Liver (tissue), 8 donors: ENCODE measurements at regions not wholly inside any gene's neighbourhood (a gene's known extent, or its start where the extent isn't known, plus 50 kb on each side); places are given as distances from the start of the nearest gene placed in this dataset.

Source experiments
- DNase-seq: peaks from one replicate; pipeline ENCODE4 v3.0.0-alpha.2; 2017; ENCODE audit warnings: low spot score
- H3K27ac ChIP-seq, 2 donors: one replicate each; pipeline ENCODE4 v1.7.0; 2013; ENCODE audit warnings: inconsistent platforms in 2 of 2, low read length in 2 of 2, control low read depth in 1 of 2, low read depth in 1 of 2, mild to moderate bottlenecking in 1 of 2
- H3K27me3 ChIP-seq, 4 donors: one replicate each; pipeline versions ENCODE4 v1.6.1 to v1.7.0; 2013; ENCODE audit warnings: low read length in 3 of 4, inconsistent platforms in 1 of 4, mild to moderate bottlenecking in 1 of 4, moderate library complexity in 1 of 4; ENCODE audit not compliant: control insufficient read depth in 4 of 4, insufficient read depth in 4 of 4
- H3K36me3 ChIP-seq, 4 donors: one replicate each; pipeline versions ENCODE4 v1.6.1 to v1.7.0; 2013; ENCODE audit warnings: low read length in 3 of 4, mild to moderate bottlenecking in 3 of 4, low read depth in 1 of 4, moderate library complexity in 1 of 4; ENCODE audit not compliant: control insufficient read depth in 4 of 4, insufficient read depth in 3 of 4
- H3K4me1 ChIP-seq, 4 donors: one replicate each; pipeline versions ENCODE4 v1.6.1 to v1.7.0; 2013; ENCODE audit warnings: low read length in 3 of 4, mild to moderate bottlenecking in 3 of 4, moderate library complexity in 1 of 4; ENCODE audit not compliant: control insufficient read depth in 4 of 4, insufficient read depth in 4 of 4
- H3K4me3 ChIP-seq, 3 donors: one replicate each; pipeline versions ENCODE4 v1.6.1 to v1.7.0; 2013; ENCODE audit warnings: low read length in 3 of 3, control low read depth in 1 of 3, low read depth in 1 of 3, mild to moderate bottlenecking in 1 of 3
- H3K9ac ChIP-seq, 2 donors: one replicate each; pipeline ENCODE4 v1.7.0; 2013; ENCODE audit warnings: low read length in 2 of 2, mild to moderate bottlenecking in 2 of 2, moderate library complexity in 2 of 2, control low read depth in 1 of 2, low read depth in 1 of 2
- H3K9me3 ChIP-seq, 4 donors: one replicate each; pipeline versions ENCODE4 v1.6.1 to v1.7.0; 2013; ENCODE audit warnings: low read length in 3 of 4; ENCODE audit not compliant: control insufficient read depth in 4 of 4
- ATF3 ChIP-seq: IDR thresholded peaks from 2 replicates; pipeline ENCODE4 v1.6.1; 2016; ENCODE audit warnings: antibody characterized with exemption
- CTCF ChIP-seq: fragments of 150-350 bp; IDR thresholded peaks from 2 replicates; pipeline ENCODE4 v1.5.1; 2017; ENCODE audit warnings: improper control_type of control experiment, low read depth, low read length; ENCODE audit not compliant: missing input control
- EGR1 ChIP-seq, 2 donors: IDR thresholded peaks; 2 replicates each; pipeline ENCODE4 v1.6.1; 2016 to 2018; ENCODE audit warnings: antibody characterized with exemption in 2 of 2, low read depth in 2 of 2
- GABPA ChIP-seq, 2 donors: IDR thresholded peaks in 1 of 2; conservative IDR thresholded peaks in 1 of 2; 2 replicates each; pipeline ENCODE4 v1.6.1; 2016; ENCODE audit warnings: antibody characterized with exemption in 2 of 2, mild to moderate bottlenecking in 1 of 2, moderate library complexity in 1 of 2
- HNF4A ChIP-seq, 2 donors: conservative IDR thresholded peaks; 2 replicates each; pipeline ENCODE4 v1.6.1; 2016; ENCODE audit warnings: antibody characterized with exemption in 2 of 2, mild to moderate bottlenecking in 2 of 2
- JUND ChIP-seq, 2 donors: IDR thresholded peaks; 2 replicates each; pipeline ENCODE4 v1.6.1; 2016; ENCODE audit warnings: antibody characterized with exemption in 2 of 2
- NR2F2 ChIP-seq: IDR thresholded peaks from 2 replicates; pipeline ENCODE4 v1.6.1; 2016; ENCODE audit warnings: antibody characterized with exemption
- RAD21 ChIP-seq, 2 donors: IDR thresholded peaks; 2 replicates each; pipeline ENCODE4 v1.6.1; 2016; ENCODE audit warnings: antibody characterized with exemption in 2 of 2, mild to moderate bottlenecking in 2 of 2
- REST ChIP-seq: IDR thresholded peaks from 2 replicates; pipeline ENCODE4 v1.6.1; 2016; ENCODE audit warnings: antibody characterized with exemption, mild to moderate bottlenecking
- SP1 ChIP-seq: IDR thresholded peaks from 2 replicates; pipeline ENCODE4 v1.6.1; 2018; ENCODE audit warnings: antibody characterized with exemption, mild to moderate bottlenecking
- TAF1 ChIP-seq: conservative IDR thresholded peaks from 2 replicates; pipeline ENCODE4 v1.6.1; 2016; ENCODE audit warnings: antibody characterized with exemption, mild to moderate bottlenecking
- WGBS: extraction: QIAGEN DNeasy Blood & Tissue Kit; methylation state at CpG from one replicate; pipeline ENCODE4 v1.1.7; 2013; 5-methylcytosine and 5-hydroxymethylcytosine counted together
- donor health status: healthy.
- donor health status: healthy.
- donor health status: healthy.
- donor health status: healthy.
- donor health status: healthy.

GRCh38 chr15:36519067-36519466 is 60.4 kb upstream of the CDIN1 start (continued):
- TF ChIP-seq REST (no peak), TAF1 (no peak), EGR1 (IDR thresholded peaks at IDR 0.05; ENCODE audit: low read depth in 2 of 2) (no peak)

GRCh38 chr15:36525430-36525829 is 54.0 kb upstream of the CDIN1 start:
- Histone ChIP-seq H3K27me3 (peaks cover 0 to 4% (median 0%) of the 10 kb centered on the region in 4 donors), H3K36me3 (no peaks in the 10 kb centered on the region)
- 84% methylated on average over 3 of the region's 3 CpGs for WGBS

GRCh38 chr15:36527235-36528162 is 51.9 kb upstream of the CDIN1 start:
- Histone ChIP-seq H3K36me3 (no peaks in the 10 kb centered on the region), H3K9me3 (peaks cover 0 to 3% (median 0%) of the 10 kb centered on the region in 4 donors), H3K4me3 (no peak overlapping the region), H3K27ac (no peak overlapping the region), H3K9ac (no peak overlapping the region), H3K4me1 (no peaks in the 10 kb centered on the region), H3K27me3 (peaks cover 0 to 4% (median 0%) of the 10 kb centered on the region in 4 donors)
- TF ChIP-seq EGR1 (IDR thresholded peaks at IDR 0.05; ENCODE audit: low read depth in 2 of 2) (no peak), NR2F2 (no peak), TAF1 (no peak), GABPA (IDR thresholded peaks at IDR 0.05 in 1 of 2, conservative IDR thresholded peaks at IDR 0.05 in 1 of 2) (no peak), JUND (IDR thresholded peaks at IDR 0.05) (no peak)
- no peak for DNase-seq
- WGBS = 68% methylated on average over 9 of the region's 9 CpGs

More at GRCh38 chr15:36525430-36525829, 54.0 kb upstream of the CDIN1 start:
- H3K9me3 ChIP-seq = peaks cover 0 to 3% (median 0%) of the 10 kb centered on the region in 4 donors
- no peak for DNase-seq
- no peak overlapping the region for H3K27ac ChIP-seq
- H3K9ac ChIP-seq = no peak overlapping the region
- H3K4me3 ChIP-seq = no peak overlapping the region
- no peak for TF ChIP-seq RAD21 (IDR thresholded peaks at IDR 0.05)
- TF ChIP-seq TAF1 = no peak
- TF ChIP-seq EGR1 (IDR thresholded peaks at IDR 0.05; ENCODE audit: low read depth in 2 of 2) = no peak
- no peak for TF ChIP-seq NR2F2
- TF ChIP-seq ATF3 = no peak
- TF ChIP-seq GABPA (IDR thresholded peaks at IDR 0.05 in 1 of 2, conservative IDR thresholded peaks at IDR 0.05 in 1 of 2) = no peak
- TF ChIP-seq SP1 = no peak
- no peak for TF ChIP-seq CTCF
- TF ChIP-seq HNF4A (conservative IDR thresholded peaks at IDR 0.05) = no peak
- TF ChIP-seq JUND (IDR thresholded peaks at IDR 0.05) = no peak
- H3K4me1 ChIP-seq = no peaks in the 10 kb centered on the region
